Esophagus squamous epithelium (tissue), 4 donors: ENCODE measurements at regions not wholly inside any gene's neighbourhood (a gene's known extent, or its start where the extent isn't known, plus 50 kb on each side); places are given as distances from the start of the nearest gene placed in this dataset.

ENCODE experiments used
- POLR2A ChIP-seq, 4 donors: fragments of 450-650 bp; IDR thresholded peaks; one replicate each; pipeline ENCODE4 v1.6.1; 2017; ENCODE audit warnings: antibody characterized with exemption in 4 of 4, mild to moderate bottlenecking in 4 of 4, moderate library complexity in 3 of 4
- TF ChIP-seq, protein P1 (sequence below), 6 experiments: fragments of 450-650 bp in 4 of 6; fragments of 200-600 bp in 2 of 6; sonication (generic) in 2 of 6; IDR thresholded peaks; one replicate each; pipeline ENCODE4 v1.5.1; 2016 to 2019; ENCODE audit warnings: antibody characterized with exemption in 6 of 6, mild to moderate bottlenecking in 4 of 6, moderate library complexity in 4 of 6

DNA sequence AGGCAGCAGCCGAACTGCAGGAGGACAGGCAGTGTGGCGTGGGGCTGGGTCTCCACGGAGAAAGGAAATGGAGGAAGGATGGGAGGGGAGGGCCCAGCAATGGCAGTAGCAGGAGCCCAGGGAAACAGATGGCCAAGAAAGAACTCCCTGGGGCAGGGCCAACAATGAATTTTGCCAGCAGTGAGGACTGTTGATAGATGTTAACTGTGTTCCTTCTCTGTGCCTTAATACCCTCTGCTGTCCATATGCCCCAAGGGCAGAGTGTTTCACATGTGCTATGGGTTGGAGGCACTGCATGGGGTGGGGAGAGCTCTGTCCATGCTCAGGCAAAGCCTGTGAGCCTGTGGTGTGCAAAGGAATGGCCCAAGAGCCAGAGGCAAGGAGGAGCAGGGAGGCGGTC, 70.8 kb upstream of the POMGNT2 start:
- TF ChIP-seq, protein P1, sequence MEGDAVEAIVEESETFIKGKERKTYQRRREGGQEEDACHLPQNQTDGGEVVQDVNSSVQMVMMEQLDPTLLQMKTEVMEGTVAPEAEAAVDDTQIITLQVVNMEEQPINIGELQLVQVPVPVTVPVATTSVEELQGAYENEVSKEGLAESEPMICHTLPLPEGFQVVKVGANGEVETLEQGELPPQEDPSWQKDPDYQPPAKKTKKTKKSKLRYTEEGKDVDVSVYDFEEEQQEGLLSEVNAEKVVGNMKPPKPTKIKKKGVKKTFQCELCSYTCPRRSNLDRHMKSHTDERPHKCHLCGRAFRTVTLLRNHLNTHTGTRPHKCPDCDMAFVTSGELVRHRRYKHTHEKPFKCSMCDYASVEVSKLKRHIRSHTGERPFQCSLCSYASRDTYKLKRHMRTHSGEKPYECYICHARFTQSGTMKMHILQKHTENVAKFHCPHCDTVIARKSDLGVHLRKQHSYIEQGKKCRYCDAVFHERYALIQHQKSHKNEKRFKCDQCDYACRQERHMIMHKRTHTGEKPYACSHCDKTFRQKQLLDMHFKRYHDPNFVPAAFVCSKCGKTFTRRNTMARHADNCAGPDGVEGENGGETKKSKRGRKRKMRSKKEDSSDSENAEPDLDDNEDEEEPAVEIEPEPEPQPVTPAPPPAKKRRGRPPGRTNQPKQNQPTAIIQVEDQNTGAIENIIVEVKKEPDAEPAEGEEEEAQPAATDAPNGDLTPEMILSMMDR (IDR thresholded peaks at IDR 0.05): no peak
- TF ChIP-seq POLR2A (IDR thresholded peaks at IDR 0.05): no peak
